SK-N-SH (cell line): ENCODE measurements at regions not wholly inside any gene's neighbourhood (a gene's known extent, or its start where the extent isn't known, plus 50 kb on each side); places are given as distances from the start of the nearest gene placed in this dataset.

Source experiments
- CHD2 ChIP-seq: fragments of 150-350 bp; IDR thresholded peaks from 2 replicates; pipeline ENCODE4 v1.6.1; 2018; ENCODE audit warnings: low read length; ENCODE audit not compliant: partially characterized antibody
- CTCF ChIP-seq: fragments of 200-600 bp; sonication (generic); IDR thresholded peaks from 2 replicates; pipeline ENCODE4 v1.6.1; 2017; ENCODE audit warnings: antibody characterized with exemption, mild to moderate bottlenecking, moderate library complexity
- GATA2 ChIP-seq: sonication (generic); formaldehyde crosslinking; IDR thresholded peaks from 2 replicates; pipeline ENCODE4 v1.5.0; 2020; ENCODE audit warnings: mild to moderate bottlenecking, missing genetic modification reagents
- MXI1 ChIP-seq: IDR thresholded peaks from 2 replicates; pipeline ENCODE4 v1.6.1; 2012; ENCODE audit warnings: mild to moderate bottlenecking, low read depth, low read length, improper control_type of control experiment
- POLR2AphosphoS5 ChIP-seq: IDR thresholded peaks from 2 replicates; pipeline ENCODE4 v1.6.1; 2012; ENCODE audit warnings: low read depth, low read length
- RAD21 ChIP-seq: IDR thresholded peaks from 2 replicates; pipeline ENCODE4 v1.6.1; 2012; ENCODE audit warnings: mild to moderate bottlenecking, low read length
- TAF1 ChIP-seq: IDR thresholded peaks from 2 replicates; pipeline ENCODE4 v1.6.1; 2012; ENCODE audit warnings: low read depth, mild to moderate bottlenecking, low read length, moderate library complexity, borderline replicate concordance
- TF ChIP-seq, protein P1 (sequence below): IDR thresholded peaks from 2 replicates; pipeline ENCODE4 v1.4.0; 2012; ENCODE audit warnings: low read depth, borderline replicate concordance

GRCh38 chr16:88303405-88303804 lies 79.4 kb upstream of the ZNF469 start:
- no peak for TF ChIP-seq CTCF
- no peak for TF ChIP-seq CHD2
- TF ChIP-seq, protein P1, sequence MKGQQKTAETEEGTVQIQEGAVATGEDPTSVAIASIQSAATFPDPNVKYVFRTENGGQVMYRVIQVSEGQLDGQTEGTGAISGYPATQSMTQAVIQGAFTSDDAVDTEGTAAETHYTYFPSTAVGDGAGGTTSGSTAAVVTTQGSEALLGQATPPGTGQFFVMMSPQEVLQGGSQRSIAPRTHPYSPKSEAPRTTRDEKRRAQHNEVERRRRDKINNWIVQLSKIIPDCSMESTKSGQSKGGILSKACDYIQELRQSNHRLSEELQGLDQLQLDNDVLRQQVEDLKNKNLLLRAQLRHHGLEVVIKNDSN: no peak
- no peak for TF ChIP-seq TAF1
- no peak for TF ChIP-seq RAD21
- TF ChIP-seq GATA2 (CRISPR knock-in tag): no peak
- no peak for TF ChIP-seq POLR2AphosphoS5
- TF ChIP-seq MXI1: no peak
